ENCODE measurements at regions not wholly inside any gene's neighbourhood (a gene's known extent, or its start where the extent isn't known, plus 50 kb on each side); places are given as distances from the start of the nearest gene placed in this dataset.

DNA sequence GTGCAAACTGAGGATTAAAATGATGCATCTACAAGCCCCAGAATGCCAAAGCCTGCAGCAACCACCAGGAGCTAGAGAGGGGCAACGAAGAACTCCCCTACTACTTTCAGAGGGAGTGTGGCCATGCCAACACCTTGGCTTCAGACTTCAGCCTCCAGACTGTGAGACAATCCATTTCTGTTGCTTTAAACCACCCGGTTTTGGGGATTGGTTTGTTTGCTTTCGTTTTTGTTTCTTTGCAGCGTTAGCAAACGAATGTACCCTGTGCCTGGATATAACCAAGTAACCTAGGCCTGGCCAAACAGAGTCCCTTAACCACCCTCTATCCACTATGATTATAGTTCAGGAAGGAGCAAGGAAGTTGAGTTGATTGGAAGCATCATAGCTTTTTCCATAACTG, 171.2 kb upstream of the NCK2 start:
- TF ChIP-seq EZH2 (IDR thresholded peaks at IDR 0.05; ENCODE audit: low read length): no peak
- TF ChIP-seq, protein P1, sequence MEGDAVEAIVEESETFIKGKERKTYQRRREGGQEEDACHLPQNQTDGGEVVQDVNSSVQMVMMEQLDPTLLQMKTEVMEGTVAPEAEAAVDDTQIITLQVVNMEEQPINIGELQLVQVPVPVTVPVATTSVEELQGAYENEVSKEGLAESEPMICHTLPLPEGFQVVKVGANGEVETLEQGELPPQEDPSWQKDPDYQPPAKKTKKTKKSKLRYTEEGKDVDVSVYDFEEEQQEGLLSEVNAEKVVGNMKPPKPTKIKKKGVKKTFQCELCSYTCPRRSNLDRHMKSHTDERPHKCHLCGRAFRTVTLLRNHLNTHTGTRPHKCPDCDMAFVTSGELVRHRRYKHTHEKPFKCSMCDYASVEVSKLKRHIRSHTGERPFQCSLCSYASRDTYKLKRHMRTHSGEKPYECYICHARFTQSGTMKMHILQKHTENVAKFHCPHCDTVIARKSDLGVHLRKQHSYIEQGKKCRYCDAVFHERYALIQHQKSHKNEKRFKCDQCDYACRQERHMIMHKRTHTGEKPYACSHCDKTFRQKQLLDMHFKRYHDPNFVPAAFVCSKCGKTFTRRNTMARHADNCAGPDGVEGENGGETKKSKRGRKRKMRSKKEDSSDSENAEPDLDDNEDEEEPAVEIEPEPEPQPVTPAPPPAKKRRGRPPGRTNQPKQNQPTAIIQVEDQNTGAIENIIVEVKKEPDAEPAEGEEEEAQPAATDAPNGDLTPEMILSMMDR (optimal IDR thresholded peaks at IDR 0.05 in 1 of 3, IDR thresholded peaks at IDR 0.05 in 1 of 3, conservative IDR thresholded peaks at IDR 0.05 in 1 of 3; ENCODE audit: extremely low read depth in 1 of 3, insufficient read depth in 2 of 3, low read length in 3 of 3): no peak

Data from keratinocyte (primary cell).